ENCODE measurements at regions not wholly inside any gene's neighbourhood (a gene's known extent, or its start where the extent isn't known, plus 50 kb on each side); places are given as distances from the start of the nearest gene placed in this dataset.

- TF ChIP-seq, protein P1, sequence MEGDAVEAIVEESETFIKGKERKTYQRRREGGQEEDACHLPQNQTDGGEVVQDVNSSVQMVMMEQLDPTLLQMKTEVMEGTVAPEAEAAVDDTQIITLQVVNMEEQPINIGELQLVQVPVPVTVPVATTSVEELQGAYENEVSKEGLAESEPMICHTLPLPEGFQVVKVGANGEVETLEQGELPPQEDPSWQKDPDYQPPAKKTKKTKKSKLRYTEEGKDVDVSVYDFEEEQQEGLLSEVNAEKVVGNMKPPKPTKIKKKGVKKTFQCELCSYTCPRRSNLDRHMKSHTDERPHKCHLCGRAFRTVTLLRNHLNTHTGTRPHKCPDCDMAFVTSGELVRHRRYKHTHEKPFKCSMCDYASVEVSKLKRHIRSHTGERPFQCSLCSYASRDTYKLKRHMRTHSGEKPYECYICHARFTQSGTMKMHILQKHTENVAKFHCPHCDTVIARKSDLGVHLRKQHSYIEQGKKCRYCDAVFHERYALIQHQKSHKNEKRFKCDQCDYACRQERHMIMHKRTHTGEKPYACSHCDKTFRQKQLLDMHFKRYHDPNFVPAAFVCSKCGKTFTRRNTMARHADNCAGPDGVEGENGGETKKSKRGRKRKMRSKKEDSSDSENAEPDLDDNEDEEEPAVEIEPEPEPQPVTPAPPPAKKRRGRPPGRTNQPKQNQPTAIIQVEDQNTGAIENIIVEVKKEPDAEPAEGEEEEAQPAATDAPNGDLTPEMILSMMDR (IDR thresholded peaks at IDR 0.05) = no peak
- no peak for TF ChIP-seq POLR2A (IDR thresholded peaks at IDR 0.05)
- intact Hi-C loops (cut with DNase I; ENCODE audit: low total_unique reads) = no loop called here
Measured at GRCh38 chr16:5874899-5875298, 777.3 kb upstream of the EEF2KMT start.

GRCh38 chr16:5873221-5873620 lies 775.6 kb upstream of the EEF2KMT start:
- Histone ChIP-seq H3K27me3 (no peaks in the 10 kb centered on the region), H3K36me3 (no peaks in the 10 kb centered on the region), H3K4me3 (no peak overlapping the region), H3K27ac (no peak overlapping the region), H3K4me1 (no peaks in the 10 kb centered on the region), H3K9me3 (no peaks in the 10 kb centered on the region)
- no peak for DNase-seq
- intact Hi-C loops (cut with DNase I; ENCODE audit: low total_unique reads) = no loop called here
- TF ChIP-seq, protein P1 (IDR thresholded peaks at IDR 0.05) = no peak
- TF ChIP-seq POLR2A (IDR thresholded peaks at IDR 0.05) = no peak

More at GRCh38 chr16:5874899-5875298, 777.3 kb upstream of the EEF2KMT start:
- Histone ChIP-seq H3K27ac (no peak overlapping the region), H3K27me3 (no peaks in the 10 kb centered on the region), H3K36me3 (no peaks in the 10 kb centered on the region), H3K4me3 (no peak overlapping the region), H3K9me3 (no peaks in the 10 kb centered on the region), H3K4me1 (no peaks in the 10 kb centered on the region)
- DNase-seq = no peak

DNA sequence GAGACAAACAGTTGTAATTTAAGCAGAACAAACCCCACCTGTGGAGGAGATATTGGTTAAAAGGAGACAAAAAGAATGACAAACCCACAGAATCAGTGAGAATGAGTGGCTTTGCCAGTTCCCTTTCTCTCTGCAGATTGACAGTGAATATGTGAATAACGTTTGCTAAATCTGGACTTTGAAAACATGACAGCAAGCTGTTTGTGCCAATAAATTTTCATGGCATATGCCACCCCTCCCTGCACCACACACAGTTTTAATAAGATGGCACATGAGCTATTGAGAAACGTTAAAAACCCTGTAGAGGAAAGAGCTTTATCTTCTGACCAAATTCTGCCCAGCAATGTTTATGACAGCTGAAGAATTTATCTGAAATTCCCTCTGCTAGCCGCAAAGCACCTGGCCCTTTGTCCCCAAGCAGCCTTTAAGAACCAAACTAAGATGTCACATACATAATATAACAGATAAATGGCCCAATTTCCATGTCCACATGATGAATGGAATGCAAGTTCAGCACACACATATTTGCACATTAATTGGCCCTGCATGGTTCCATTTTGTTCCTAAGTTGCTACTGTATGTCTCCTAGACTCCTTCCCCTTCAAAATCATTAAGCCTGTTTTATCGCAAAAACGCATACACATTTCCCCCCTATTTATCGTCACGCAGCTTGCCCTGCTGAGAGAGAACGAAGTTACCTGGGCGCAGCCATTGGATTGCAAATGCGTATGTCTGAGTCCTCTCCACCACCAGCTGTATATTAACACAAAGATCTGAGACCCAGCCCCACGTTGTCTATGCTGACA lies 773.5 kb upstream of the EEF2KMT start:
- no peaks in the 10 kb centered on the region for H3K36me3 ChIP-seq
- no peaks in the 10 kb centered on the region for H3K4me1 ChIP-seq
- no peak for DNase-seq
- intact Hi-C loops (cut with DNase I; ENCODE audit: low total_unique reads) = no loop called here
- no peak overlapping the region for H3K4me3 ChIP-seq
- no peaks in the 10 kb centered on the region for H3K9me3 ChIP-seq
- no peak for TF ChIP-seq POLR2A (IDR thresholded peaks at IDR 0.05)
- TF ChIP-seq, protein P1 (IDR thresholded peaks at IDR 0.05) = no peak
- H3K27me3 ChIP-seq = no peaks in the 10 kb centered on the region
- H3K27ac ChIP-seq = no peak overlapping the region

GRCh38 chr16:5867250-5867649 lies 769.7 kb upstream of the EEF2KMT start:
- Histone ChIP-seq H3K4me3 (no peak overlapping the region), H3K4me1 (no peaks in the 10 kb centered on the region), H3K27me3 (no peaks in the 10 kb centered on the region), H3K36me3 (no peaks in the 10 kb centered on the region), H3K9me3 (no peaks in the 10 kb centered on the region), H3K27ac (no peak overlapping the region)
- intact Hi-C loops (cut with DNase I; ENCODE audit: low total_unique reads) = no loop called here
- DNase-seq = no peak
- TF ChIP-seq POLR2A (IDR thresholded peaks at IDR 0.05) = no peak
- TF ChIP-seq, protein P1 (IDR thresholded peaks at IDR 0.05) = no peak

GRCh38 chr16:5865236-5865635 lies 767.6 kb upstream of the EEF2KMT start:
- no peak overlapping the region for H3K27ac ChIP-seq
- TF ChIP-seq, protein P1 (IDR thresholded peaks at IDR 0.05) = no peak
- TF ChIP-seq POLR2A (IDR thresholded peaks at IDR 0.05) = no peak

More at GRCh38 chr16:5865236-5865635, 767.6 kb upstream of the EEF2KMT start:
- Histone ChIP-seq H3K4me3 (no peak overlapping the region), H3K36me3 (no peaks in the 10 kb centered on the region), H3K9me3 (no peaks in the 10 kb centered on the region), H3K4me1 (no peaks in the 10 kb centered on the region), H3K27me3 (no peaks in the 10 kb centered on the region)
- intact Hi-C loops (cut with DNase I; ENCODE audit: low total_unique reads) = no loop called here
- no peak for DNase-seq

Measured in uterus (tissue), 3 donors.